ENCODE measurements at regions not wholly inside any gene's neighbourhood (a gene's known extent, or its start where the extent isn't known, plus 50 kb on each side); places are given as distances from the start of the nearest gene placed in this dataset.

DNA sequence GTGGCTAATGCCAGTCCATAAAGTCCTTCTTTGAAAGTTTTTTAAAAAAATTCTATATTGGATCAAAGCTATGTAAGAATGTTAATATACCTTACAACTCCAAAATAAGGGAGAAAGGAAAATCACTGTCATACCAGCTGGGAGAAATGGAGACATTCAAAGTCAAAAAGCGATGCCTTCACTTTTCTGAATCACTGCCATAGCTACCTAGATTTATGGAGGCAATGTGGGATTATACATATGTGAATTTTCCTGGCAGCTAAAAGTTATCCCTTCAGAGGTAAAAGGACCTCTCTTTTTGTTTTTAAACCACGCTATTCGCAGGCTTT is 59.6 kb upstream of the PDE3B start:
- ChIA-PET CTCF (no interaction called here), POLR2A (no interaction called here)
- no peak for FAIRE-seq
- no peak overlapping the region for H3K4me2 ChIP-seq
- 73% methylated on average over 3 of the region's 3 CpGs for WGBS (ENCODE audit: missing lambda C conversion rate)
- no peaks in the 10 kb centered on the region for H3K9me3 ChIP-seq
- no peak for TF ChIP-seq FOSL2 (IDR thresholded peaks at IDR 0.05)
- TF ChIP-seq FOSL2 (CRISPR knock-in tag; IDR thresholded peaks at IDR 0.05): no peak
- TF ChIP-seq HOXA7 (CRISPR knock-in tag; IDR thresholded peaks at IDR 0.05): no peak
- TF ChIP-seq EHF (CRISPR knock-in tag; IDR thresholded peaks at IDR 0.05): no peak
- TF ChIP-seq, protein P1, sequence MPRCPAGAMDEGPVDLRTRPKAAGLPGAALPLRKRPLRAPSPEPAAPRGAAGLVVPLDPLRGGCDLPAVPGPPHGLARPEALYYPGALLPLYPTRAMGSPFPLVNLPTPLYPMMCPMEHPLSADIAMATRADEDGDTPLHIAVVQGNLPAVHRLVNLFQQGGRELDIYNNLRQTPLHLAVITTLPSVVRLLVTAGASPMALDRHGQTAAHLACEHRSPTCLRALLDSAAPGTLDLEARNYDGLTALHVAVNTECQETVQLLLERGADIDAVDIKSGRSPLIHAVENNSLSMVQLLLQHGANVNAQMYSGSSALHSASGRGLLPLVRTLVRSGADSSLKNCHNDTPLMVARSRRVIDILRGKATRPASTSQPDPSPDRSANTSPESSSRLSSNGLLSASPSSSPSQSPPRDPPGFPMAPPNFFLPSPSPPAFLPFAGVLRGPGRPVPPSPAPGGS (IDR thresholded peaks at IDR 0.05): no peak
- TF ChIP-seq JUN (IDR thresholded peaks at IDR 0.05): no peak
- no peak for TF ChIP-seq ZNF302 (CRISPR knock-in tag; IDR thresholded peaks at IDR 0.05)
- TF ChIP-seq, protein P2, sequence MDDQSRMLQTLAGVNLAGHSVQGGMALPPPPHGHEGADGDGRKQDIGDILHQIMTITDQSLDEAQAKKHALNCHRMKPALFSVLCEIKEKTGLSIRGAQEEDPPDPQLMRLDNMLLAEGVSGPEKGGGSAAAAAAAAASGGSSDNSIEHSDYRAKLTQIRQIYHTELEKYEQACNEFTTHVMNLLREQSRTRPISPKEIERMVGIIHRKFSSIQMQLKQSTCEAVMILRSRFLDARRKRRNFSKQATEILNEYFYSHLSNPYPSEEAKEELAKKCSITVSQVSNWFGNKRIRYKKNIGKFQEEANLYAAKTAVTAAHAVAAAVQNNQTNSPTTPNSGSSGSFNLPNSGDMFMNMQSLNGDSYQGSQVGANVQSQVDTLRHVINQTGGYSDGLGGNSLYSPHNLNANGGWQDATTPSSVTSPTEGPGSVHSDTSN (IDR thresholded peaks at IDR 0.05): no peak
- TF ChIP-seq PHF8 (IDR thresholded peaks at IDR 0.05; ENCODE audit: borderline replicate concordance, low read depth): no peak
- TF ChIP-seq FOSB (CRISPR knock-in tag; IDR thresholded peaks at IDR 0.05): no peak
- no peak for TF ChIP-seq CHD4 (IDR thresholded peaks at IDR 0.05; ENCODE audit: borderline replicate concordance)
- TF ChIP-seq SREBF2 (IDR thresholded peaks at IDR 0.05): no peak
- TF ChIP-seq GATA3 (IDR thresholded peaks at IDR 0.05; ENCODE audit: borderline replicate concordance): no peak
- no peak for TF ChIP-seq EP300 (IDR thresholded peaks at IDR 0.05)
- TF ChIP-seq NPAS2 (CRISPR knock-in tag; IDR thresholded peaks at IDR 0.05; ENCODE audit: borderline replicate concordance): no peak
- TF ChIP-seq, protein P3, sequence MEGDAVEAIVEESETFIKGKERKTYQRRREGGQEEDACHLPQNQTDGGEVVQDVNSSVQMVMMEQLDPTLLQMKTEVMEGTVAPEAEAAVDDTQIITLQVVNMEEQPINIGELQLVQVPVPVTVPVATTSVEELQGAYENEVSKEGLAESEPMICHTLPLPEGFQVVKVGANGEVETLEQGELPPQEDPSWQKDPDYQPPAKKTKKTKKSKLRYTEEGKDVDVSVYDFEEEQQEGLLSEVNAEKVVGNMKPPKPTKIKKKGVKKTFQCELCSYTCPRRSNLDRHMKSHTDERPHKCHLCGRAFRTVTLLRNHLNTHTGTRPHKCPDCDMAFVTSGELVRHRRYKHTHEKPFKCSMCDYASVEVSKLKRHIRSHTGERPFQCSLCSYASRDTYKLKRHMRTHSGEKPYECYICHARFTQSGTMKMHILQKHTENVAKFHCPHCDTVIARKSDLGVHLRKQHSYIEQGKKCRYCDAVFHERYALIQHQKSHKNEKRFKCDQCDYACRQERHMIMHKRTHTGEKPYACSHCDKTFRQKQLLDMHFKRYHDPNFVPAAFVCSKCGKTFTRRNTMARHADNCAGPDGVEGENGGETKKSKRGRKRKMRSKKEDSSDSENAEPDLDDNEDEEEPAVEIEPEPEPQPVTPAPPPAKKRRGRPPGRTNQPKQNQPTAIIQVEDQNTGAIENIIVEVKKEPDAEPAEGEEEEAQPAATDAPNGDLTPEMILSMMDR (IDR thresholded peaks at IDR 0.05): no peak
- TF ChIP-seq RNF2 (IDR thresholded peaks at IDR 0.05; ENCODE audit: borderline replicate concordance, low read depth): no peak
- no peak for TF ChIP-seq JUNB (IDR thresholded peaks at IDR 0.05)
- no peak for TF ChIP-seq CEBPB (IDR thresholded peaks at IDR 0.05)
- H3K4me3 ChIP-seq: no peak overlapping the region
- no peak overlapping the region for H3K27ac ChIP-seq
- no peaks in the 10 kb centered on the region for H3K4me1 ChIP-seq
- ATAC-seq: no peak
- DNase-seq (ENCODE audit: low read depth in 1 of 2, low spot score in 1 of 2): no peak

DNA sequence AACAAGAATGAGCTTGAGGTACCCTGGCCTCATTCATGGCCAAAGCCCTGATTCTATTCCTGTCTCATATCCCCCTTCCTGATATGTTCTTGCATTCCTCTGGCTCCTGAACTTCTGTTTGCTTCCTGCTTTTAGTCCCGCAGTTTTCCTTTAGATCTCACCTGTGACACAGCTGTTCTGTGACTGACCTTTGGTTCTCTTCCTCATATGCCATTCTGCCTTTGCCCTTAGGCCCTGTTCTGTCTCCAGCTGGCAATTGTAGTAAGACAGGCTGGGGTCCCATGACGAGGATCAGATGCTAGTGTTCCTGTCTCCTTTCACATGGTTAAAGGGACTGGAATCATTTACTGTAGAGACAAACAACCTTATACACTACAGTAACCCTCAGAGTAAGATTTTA is 59.0 kb upstream of the PDE3B start:
- no peak for FAIRE-seq
- ATAC-seq: no peak

More for the DNA sequence above, 59.0 kb upstream of the PDE3B start:
- Histone ChIP-seq H3K4me2 (no peak overlapping the region), H3K27ac (no peak overlapping the region), H3K4me3 (no peak overlapping the region), H3K9me3 (no peaks in the 10 kb centered on the region), H3K4me1 (no peaks in the 10 kb centered on the region)
- CTCF ChIA-PET: no interaction called here
- 55% methylated on average over 2 of the region's 2 CpGs for WGBS (ENCODE audit: missing lambda C conversion rate)
- TF ChIP-seq CBX8 (IDR thresholded peaks at IDR 0.05) (no peak), CBX2 (IDR thresholded peaks at IDR 0.05; ENCODE audit: borderline replicate concordance, low read depth) (no peak), ESRRA (IDR thresholded peaks at IDR 0.05; ENCODE audit: borderline replicate concordance, low read length) (no peak), EP300 (IDR thresholded peaks at IDR 0.05) (no peak), ZSCAN20 (CRISPR knock-in tag; IDR thresholded peaks at IDR 0.05) (no peak)
- TF ChIP-seq, protein P2 (IDR thresholded peaks at IDR 0.05): no peak
- TF ChIP-seq, protein P3 (IDR thresholded peaks at IDR 0.05): no peak
- POLR2A ChIA-PET: no interaction called here
- DNase-seq (ENCODE audit: low read depth in 1 of 2, low spot score in 1 of 2): peak in 1 of 2 experiments; percentile 3
